ENCODE measurements at regions not wholly inside any gene's neighbourhood (a gene's known extent, or its start where the extent isn't known, plus 50 kb on each side); places are given as distances from the start of the nearest gene placed in this dataset.

DNA sequence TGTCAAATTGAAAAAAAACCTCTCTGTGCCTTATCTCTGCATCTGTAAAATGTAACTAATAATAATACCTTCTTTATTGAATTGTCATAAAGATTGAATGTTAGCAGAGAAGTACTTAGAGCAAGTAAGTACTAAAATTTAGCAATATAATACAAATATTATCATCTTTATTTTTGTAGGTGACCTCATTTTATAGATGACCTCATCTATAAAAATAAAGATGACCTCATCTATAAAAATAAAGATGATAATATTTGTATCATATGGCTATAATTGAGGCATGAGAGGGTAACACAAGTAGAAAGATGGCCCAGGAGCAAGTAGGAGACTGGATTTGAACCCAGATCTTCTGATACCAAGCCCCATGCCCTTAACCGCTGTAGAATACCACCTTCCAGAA is 193.2 kb upstream of the FOXD3 start:
- H3K4me3 ChIP-seq (ENCODE audit: control extremely low read depth in 1 of 5, extremely low read depth in 1 of 5, insufficient read depth in 1 of 5, low read depth in 2 of 5, low read length in 4 of 5), result no peak overlapping the region
- no peaks in the 10 kb centered on the region for H3K9me3 ChIP-seq (ENCODE audit: control extremely low read depth in 1 of 3, control insufficient read depth in 2 of 3, insufficient read depth in 1 of 3, low read length in 2 of 3)
- H3K27ac ChIP-seq (ENCODE audit: low read length in 2 of 2), result no peak overlapping the region
- no peak overlapping the region for H3K4me2 ChIP-seq (replicated peaks; ENCODE audit: low read depth, low read length, poor library complexity, severe bottlenecking)
- no peaks in the 10 kb centered on the region for H3K79me2 ChIP-seq (ENCODE audit: control insufficient read depth, insufficient read depth, low read length)
- no peak overlapping the region for H3K27ac Mint-ChIP-seq
- no peak overlapping the region for H3K9ac ChIP-seq (ENCODE audit: low read length)
- ATAC-seq (ENCODE audit: low read depth), result no peak
- no peaks in the 10 kb centered on the region for H3K4me1 Mint-ChIP-seq
- peaks cover 9% of the 10 kb centered on the region for H3K27me3 Mint-ChIP-seq
- H2AFZ ChIP-seq (ENCODE audit: insufficient read depth, low read depth, low read length, poor library complexity, severe bottlenecking), result no peak overlapping the region
- no peak for DNase-seq
- WGBS (ENCODE audit: insufficient coverage), result no CpG with 5 or more reads among the region's 1 CpG
- CTCF ChIA-PET, result no interaction called here
- intact Hi-C loops (cut with micrococcal nuclease), result no loop called here
- H3K27me3 ChIP-seq (replicated peaks in 1 of 4; ENCODE audit: control extremely low read depth in 1 of 4, control insufficient read depth in 3 of 4, insufficient read depth in 4 of 4, low read length in 3 of 4), result no peaks in the 10 kb centered on the region
- TF ChIP-seq EZH2 (IDR thresholded peaks at IDR 0.05; ENCODE audit: borderline replicate concordance, insufficient read depth, low read depth, low read length, poor library complexity, severe bottlenecking), result no peak
- TF ChIP-seq, protein P1, sequence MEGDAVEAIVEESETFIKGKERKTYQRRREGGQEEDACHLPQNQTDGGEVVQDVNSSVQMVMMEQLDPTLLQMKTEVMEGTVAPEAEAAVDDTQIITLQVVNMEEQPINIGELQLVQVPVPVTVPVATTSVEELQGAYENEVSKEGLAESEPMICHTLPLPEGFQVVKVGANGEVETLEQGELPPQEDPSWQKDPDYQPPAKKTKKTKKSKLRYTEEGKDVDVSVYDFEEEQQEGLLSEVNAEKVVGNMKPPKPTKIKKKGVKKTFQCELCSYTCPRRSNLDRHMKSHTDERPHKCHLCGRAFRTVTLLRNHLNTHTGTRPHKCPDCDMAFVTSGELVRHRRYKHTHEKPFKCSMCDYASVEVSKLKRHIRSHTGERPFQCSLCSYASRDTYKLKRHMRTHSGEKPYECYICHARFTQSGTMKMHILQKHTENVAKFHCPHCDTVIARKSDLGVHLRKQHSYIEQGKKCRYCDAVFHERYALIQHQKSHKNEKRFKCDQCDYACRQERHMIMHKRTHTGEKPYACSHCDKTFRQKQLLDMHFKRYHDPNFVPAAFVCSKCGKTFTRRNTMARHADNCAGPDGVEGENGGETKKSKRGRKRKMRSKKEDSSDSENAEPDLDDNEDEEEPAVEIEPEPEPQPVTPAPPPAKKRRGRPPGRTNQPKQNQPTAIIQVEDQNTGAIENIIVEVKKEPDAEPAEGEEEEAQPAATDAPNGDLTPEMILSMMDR (IDR thresholded peaks at IDR 0.05), result no peak
- POLR2A ChIA-PET, result no interaction called here
- no peaks in the 10 kb centered on the region for H4K20me1 ChIP-seq (ENCODE audit: control insufficient read depth, insufficient read depth, low read length, poor library complexity, severe bottlenecking)
- no peaks in the 10 kb centered on the region for H3K36me3 ChIP-seq (replicated peaks in 1 of 2; ENCODE audit: control extremely low read depth in 1 of 2, control insufficient read depth in 1 of 2, extremely low read depth in 1 of 2, insufficient read depth in 2 of 2, low read length in 1 of 2)
- H3K4me1 ChIP-seq (ENCODE audit: control insufficient read depth in 2 of 2, insufficient read depth in 2 of 2, low read length in 2 of 2), result no peaks in the 10 kb centered on the region
- H3K4me3 Mint-ChIP-seq, result no peak overlapping the region
- H3K9me3 Mint-ChIP-seq (ENCODE audit: insufficient read depth), result no peaks in the 10 kb centered on the region

DNA sequence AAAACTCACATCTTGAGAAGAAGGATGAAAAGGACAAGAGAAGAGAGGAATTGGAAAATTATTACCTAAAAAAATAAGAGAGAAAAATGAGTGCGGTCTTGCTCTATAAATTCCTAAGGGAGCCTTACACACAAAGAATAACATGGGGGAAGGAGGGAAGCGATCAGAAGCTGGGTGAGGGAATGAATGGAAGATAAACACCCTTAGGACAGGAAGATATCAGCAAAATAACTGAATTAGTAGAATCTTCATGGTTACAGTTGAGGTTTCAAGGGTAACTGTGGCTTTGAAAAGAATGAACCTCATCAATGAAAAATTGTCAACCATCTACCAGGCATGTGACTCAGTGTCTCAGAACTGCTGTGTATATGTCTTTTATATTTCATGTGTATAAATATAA is 192.5 kb upstream of the FOXD3 start:
- H3K4me3 ChIP-seq (ENCODE audit: control extremely low read depth in 1 of 5, extremely low read depth in 1 of 5, insufficient read depth in 1 of 5, low read depth in 2 of 5, low read length in 4 of 5), result no peak overlapping the region
- H3K9ac ChIP-seq (ENCODE audit: low read length), result no peak overlapping the region
- no peaks in the 10 kb centered on the region for H3K36me3 ChIP-seq (replicated peaks in 1 of 2; ENCODE audit: control extremely low read depth in 1 of 2, control insufficient read depth in 1 of 2, extremely low read depth in 1 of 2, insufficient read depth in 2 of 2, low read length in 1 of 2)
- intact Hi-C loops (cut with micrococcal nuclease), result no loop called here
- no peaks in the 10 kb centered on the region for H3K79me2 ChIP-seq (ENCODE audit: control insufficient read depth, insufficient read depth, low read length)
- Mint-ChIP-seq H3K27ac (no peak overlapping the region), H3K9me3 (ENCODE audit: insufficient read depth) (no peaks in the 10 kb centered on the region), H3K4me3 (no peak overlapping the region), H3K4me1 (no peaks in the 10 kb centered on the region), H3K27me3 (peaks cover 9% of the 10 kb centered on the region)
- POLR2A ChIA-PET, result no interaction called here
- H3K4me1 ChIP-seq (ENCODE audit: control insufficient read depth in 2 of 2, insufficient read depth in 2 of 2, low read length in 2 of 2), result no peaks in the 10 kb centered on the region
- no peaks in the 10 kb centered on the region for H4K20me1 ChIP-seq (ENCODE audit: control insufficient read depth, insufficient read depth, low read length, poor library complexity, severe bottlenecking)
- CTCF ChIA-PET, result no interaction called here
- TF ChIP-seq, protein P1 (IDR thresholded peaks at IDR 0.05), result no peak
- no peak for TF ChIP-seq EZH2 (IDR thresholded peaks at IDR 0.05; ENCODE audit: borderline replicate concordance, insufficient read depth, low read depth, low read length, poor library complexity, severe bottlenecking)
- H3K9me3 ChIP-seq (ENCODE audit: control extremely low read depth in 1 of 3, control insufficient read depth in 2 of 3, insufficient read depth in 1 of 3, low read length in 2 of 3), result no peaks in the 10 kb centered on the region
- H3K4me2 ChIP-seq (replicated peaks; ENCODE audit: low read depth, low read length, poor library complexity, severe bottlenecking), result no peak overlapping the region
- ATAC-seq (ENCODE audit: low read depth), result no peak
- no peaks in the 10 kb centered on the region for H3K27me3 ChIP-seq (replicated peaks in 1 of 4; ENCODE audit: control extremely low read depth in 1 of 4, control insufficient read depth in 3 of 4, insufficient read depth in 4 of 4, low read length in 3 of 4)
- no peak for DNase-seq
- no peak overlapping the region for H2AFZ ChIP-seq (ENCODE audit: insufficient read depth, low read depth, low read length, poor library complexity, severe bottlenecking)
- H3K27ac ChIP-seq (ENCODE audit: low read length in 2 of 2), result no peak overlapping the region
- WGBS (ENCODE audit: insufficient coverage), result no CpG with 5 or more reads among the region's 2 CpGs

All from B cell (primary cell).